NCI-H345 treated with DMSO at 0.1 percent for 48 hours (cell line): ENCODE measurements at regions not wholly inside any gene's neighbourhood (a gene's known extent, or its start where the extent isn't known, plus 50 kb on each side); places are given as distances from the start of the nearest gene placed in this dataset.

ENCODE experiments used
- DNase-seq: peaks from one replicate; lab custom pipeline; 2025; ENCODE audit not compliant: unreplicated experiment; lab: John Stamatoyannopoulos, UW

- DNase-seq: no peak
Measured at GRCh38 chr12:60035835-60036234, 440.0 kb downstream of the SLC16A7 start.

- no peak for DNase-seq
Measured at GRCh38 chr12:60042835-60043234, 447.0 kb downstream of the SLC16A7 start.

- no peak for DNase-seq
Measured at GRCh38 chr12:60043236-60043635, 447.4 kb downstream of the SLC16A7 start.

GRCh38 chr12:60052483-60052882, 456.7 kb downstream of the SLC16A7 start:
- no peak for DNase-seq

GRCh38 chr12:60059180-60059579, 463.4 kb downstream of the SLC16A7 start:
- no peak for DNase-seq

GRCh38 chr12:60066655-60067054, 470.8 kb downstream of the SLC16A7 start:
- DNase-seq: no peak

- no peak for DNase-seq
Measured at GRCh38 chr12:60070552-60070951, 474.7 kb downstream of the SLC16A7 start.

- no peak for DNase-seq
Measured at GRCh38 chr12:60071759-60072191, 475.9 kb downstream of the SLC16A7 start.

- DNase-seq: no peak
Measured at GRCh38 chr12:60072911-60073310, 477.1 kb downstream of the SLC16A7 start.

GRCh38 chr12:60075091-60075490, 479.3 kb downstream of the SLC16A7 start:
- no peak for DNase-seq

GRCh38 chr12:60078026-60078425, 482.2 kb downstream of the SLC16A7 start:
- DNase-seq: no peak

GRCh38 chr12:60093428-60093827, 497.6 kb downstream of the SLC16A7 start:
- DNase-seq: no peak

- DNase-seq: no peak
Measured at GRCh38 chr12:60094436-60094835, 498.6 kb downstream of the SLC16A7 start.

- DNase-seq: no peak
Measured at GRCh38 chr12:60096727-60097126, 500.9 kb downstream of the SLC16A7 start.

- DNase-seq: no peak
Measured at GRCh38 chr12:60100160-60100559, 504.3 kb downstream of the SLC16A7 start.

GRCh38 chr12:60100852-60101251, 505.0 kb downstream of the SLC16A7 start:
- DNase-seq: no peak

- no peak for DNase-seq
Measured at GRCh38 chr12:60101715-60102114, 505.9 kb downstream of the SLC16A7 start.

- no peak for DNase-seq
Measured at GRCh38 chr12:60106214-60106613, 510.4 kb downstream of the SLC16A7 start.

- no peak for DNase-seq
Measured at GRCh38 chr12:60107992-60108391, 512.2 kb downstream of the SLC16A7 start.

- DNase-seq: no peak
Measured at GRCh38 chr12:60112063-60112462, 516.2 kb downstream of the SLC16A7 start.

GRCh38 chr12:60112763-60113162, 516.9 kb downstream of the SLC16A7 start:
- DNase-seq: no peak

GRCh38 chr12:60114169-60114568, 518.3 kb downstream of the SLC16A7 start:
- DNase-seq: no peak

GRCh38 chr12:60119327-60119726, 523.5 kb downstream of the SLC16A7 start:
- DNase-seq: no peak

GRCh38 chr12:60120199-60120598, 524.4 kb downstream of the SLC16A7 start:
- DNase-seq: no peak
